NCI-H1930 (cell line): ENCODE measurements at regions not wholly inside any gene's neighbourhood (a gene's known extent, or its start where the extent isn't known, plus 50 kb on each side); places are given as distances from the start of the nearest gene placed in this dataset.

Experiments used
- DNase-seq, 2 experiments: peaks; one replicate each; lab custom pipeline; 2025; lab: John Stamatoyannopoulos, UW

DNA sequence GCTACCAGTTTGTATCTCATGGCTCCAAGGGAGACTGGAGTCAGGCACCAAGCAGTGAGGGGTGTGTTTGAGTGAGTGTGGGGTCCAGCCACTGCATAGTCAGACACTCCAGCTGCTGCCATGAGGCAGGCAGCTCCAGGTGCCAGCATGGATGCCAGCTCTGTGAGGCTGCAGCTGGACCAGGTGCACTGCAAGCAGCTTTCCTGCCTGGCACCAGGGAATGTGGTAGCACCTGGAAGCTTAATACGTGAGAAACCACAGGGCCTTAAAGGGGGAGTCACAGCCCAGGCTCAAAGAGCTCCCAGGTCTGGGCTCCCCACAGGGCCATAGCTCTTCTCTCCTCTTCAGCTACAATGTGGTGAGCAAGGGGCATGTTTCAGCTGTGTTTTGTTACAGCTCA lies 817.8 kb upstream of the LUZP2 start:
- no peak for DNase-seq

DNA sequence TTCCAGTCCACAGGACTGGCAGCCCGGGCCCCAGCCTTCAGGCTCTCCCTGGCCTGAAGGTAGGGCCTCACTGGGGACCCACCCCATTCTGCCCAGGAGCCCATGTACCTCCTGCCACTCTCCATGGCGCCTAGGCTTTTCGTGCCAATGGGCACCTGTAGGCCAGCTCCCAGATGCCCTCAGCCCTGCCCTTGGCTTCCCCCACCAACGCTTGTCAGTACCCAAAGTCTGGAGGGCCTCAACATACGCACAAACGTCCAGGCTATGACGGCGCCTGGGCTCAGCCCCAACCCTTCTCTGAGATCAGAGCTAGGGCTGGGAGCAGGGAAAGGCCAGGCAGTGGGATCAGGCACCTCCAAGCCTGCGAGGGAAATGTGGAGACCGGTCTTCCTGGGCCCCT lies 816.9 kb upstream of the LUZP2 start:
- no peak for DNase-seq

DNA sequence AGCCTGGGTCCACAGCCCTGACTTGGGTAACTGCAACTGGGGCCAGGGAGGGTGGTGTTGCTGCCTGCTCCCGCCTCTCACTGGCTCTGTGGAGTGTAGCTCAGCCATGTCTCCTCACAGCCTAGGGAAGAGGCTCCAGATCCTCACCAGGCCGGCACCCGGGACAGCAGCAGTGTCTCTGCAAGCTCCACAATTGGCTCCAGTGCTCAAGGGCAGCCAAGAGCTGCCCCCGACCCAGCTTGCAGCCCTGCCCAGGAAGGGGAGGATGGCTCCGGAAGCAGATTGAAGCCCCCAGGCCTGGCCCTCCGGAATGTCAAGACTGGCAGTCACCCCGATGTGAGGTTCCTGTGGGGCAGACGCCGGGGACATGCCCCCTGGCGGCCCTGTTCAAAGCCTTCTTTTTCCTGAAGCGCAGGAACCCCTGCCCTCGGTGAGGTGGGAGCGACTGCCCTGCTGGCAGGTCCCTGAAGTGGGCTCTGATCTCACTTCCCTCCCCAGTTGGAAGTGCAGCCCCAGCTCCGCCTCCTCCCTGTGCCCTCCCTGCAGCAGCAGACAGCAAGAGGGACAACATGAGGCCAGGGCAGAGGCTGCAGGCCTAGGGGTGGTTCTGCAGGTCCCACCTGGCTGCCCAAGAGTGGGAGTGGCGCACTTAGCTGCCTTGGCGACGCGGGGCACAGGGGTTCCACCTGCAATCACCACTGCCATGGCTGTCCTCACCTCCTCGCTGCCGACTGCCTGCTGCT lies 816.2 kb upstream of the LUZP2 start:
- DNase-seq: no peak

- no peak for DNase-seq
These were observed 812.2 kb upstream of the LUZP2 start for GRCh38 chr11:23684701-23685100.

GRCh38 chr11:23687991-23688390 lies 808.9 kb upstream of the LUZP2 start:
- DNase-seq: no peak

DNA sequence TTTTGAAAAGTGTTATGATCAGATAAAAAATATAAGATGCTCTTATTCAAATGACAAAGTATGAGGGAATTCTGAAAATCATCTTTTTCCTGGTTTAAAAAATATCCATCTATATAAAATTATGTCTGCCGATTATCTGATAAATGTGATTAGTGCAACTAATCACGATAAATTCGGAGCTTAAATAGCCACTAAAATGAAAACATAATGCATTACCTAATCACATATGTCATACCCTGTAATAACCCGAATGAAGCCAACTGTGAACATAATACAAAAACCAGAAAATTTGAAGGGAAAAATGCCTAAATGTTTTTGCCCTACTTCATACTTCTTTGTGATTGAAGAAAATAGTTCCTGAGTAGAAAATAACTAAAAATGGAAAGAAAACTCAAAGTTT lies 808.4 kb upstream of the LUZP2 start:
- DNase-seq: no peak

DNA sequence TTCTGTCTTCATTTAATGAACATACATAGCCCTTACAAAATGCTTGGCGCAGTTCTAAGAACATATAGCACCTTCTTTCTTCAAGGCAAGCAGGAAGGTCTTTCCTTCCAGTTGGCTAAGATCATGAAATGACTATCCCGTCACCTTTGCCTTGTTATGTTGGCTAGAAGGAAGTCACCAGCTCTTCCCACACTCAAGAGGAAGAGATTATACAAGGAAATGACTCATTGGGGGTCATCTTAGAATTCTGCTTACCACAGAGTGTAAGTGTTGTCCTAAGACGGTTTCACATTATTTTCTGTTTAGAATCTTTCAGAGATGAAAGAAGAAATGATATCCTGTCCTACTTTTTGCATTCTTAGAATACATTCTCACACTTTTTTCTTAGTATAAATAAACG lies 808.0 kb upstream of the LUZP2 start:
- DNase-seq: no peak

GRCh38 chr11:23696688-23697415 lies 800.0 kb upstream of the LUZP2 start:
- DNase-seq: no peak

GRCh38 chr11:23704183-23704582 lies 792.7 kb upstream of the LUZP2 start:
- DNase-seq: no peak

DNA sequence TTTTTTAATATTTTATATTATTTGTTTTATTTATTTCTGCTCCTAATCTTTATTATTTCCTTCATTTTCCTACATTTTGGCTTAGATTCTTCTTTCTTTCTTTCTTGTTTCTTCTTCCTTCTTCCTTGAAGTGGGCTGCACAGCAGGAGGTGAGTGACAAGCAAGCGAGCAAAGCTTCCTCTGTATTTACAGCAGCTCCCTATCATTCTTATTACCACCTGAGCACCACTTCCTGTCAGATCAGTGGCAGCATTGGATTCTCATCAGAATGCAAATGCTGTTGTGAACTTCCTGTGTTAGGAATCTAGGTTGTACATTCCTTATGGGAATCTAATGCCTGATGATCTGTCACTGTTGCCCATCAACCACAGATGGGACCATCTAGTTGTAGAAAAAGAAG lies 784.9 kb upstream of the LUZP2 start:
- DNase-seq: no peak

- no peak for DNase-seq
These were observed 777.8 kb upstream of the LUZP2 start for GRCh38 chr11:23719016-23719415.

DNA sequence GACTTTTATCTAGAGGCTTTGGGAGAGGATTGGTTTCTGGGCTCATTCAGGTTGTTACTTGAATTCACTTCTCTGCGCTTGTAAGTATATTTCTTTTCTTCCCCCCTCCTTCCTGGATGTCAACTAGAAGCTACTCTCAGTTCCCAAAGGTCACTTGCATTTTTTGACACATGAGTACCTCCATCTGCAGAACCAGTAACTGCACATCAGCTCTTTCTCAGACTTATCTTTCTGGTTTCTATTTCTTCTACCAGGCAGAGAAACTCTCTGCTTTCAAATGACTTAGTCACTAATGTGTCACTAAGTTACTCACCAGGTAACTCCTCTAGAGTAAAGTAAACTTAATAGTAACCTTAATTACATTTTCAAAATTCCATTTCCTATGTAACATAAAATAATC lies 773.0 kb upstream of the LUZP2 start:
- DNase-seq: no peak

DNA sequence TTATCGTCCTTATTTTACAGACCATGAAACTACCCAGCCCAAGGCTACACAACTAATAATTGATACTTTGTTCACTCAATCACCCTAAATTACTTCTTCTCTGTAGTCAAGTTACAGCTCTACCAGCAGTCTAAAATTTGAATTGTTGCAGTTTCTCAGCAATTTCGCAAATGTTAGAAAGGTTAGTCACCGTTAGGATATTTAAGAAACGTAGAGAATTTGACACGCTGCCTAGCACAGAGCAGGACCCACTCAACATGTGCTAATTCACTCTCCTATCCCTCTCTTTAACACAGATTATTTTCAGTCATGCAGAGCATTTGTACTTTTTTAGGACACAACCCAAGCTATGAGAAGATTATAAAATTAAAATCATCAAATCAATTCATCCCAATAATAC lies 771.1 kb upstream of the LUZP2 start:
- no peak for DNase-seq

- DNase-seq: no peak
These were observed 769.5 kb upstream of the LUZP2 start for GRCh38 chr11:23727387-23727786.

- DNase-seq: no peak
These were observed 769.1 kb upstream of the LUZP2 start for GRCh38 chr11:23727794-23728193.

DNA sequence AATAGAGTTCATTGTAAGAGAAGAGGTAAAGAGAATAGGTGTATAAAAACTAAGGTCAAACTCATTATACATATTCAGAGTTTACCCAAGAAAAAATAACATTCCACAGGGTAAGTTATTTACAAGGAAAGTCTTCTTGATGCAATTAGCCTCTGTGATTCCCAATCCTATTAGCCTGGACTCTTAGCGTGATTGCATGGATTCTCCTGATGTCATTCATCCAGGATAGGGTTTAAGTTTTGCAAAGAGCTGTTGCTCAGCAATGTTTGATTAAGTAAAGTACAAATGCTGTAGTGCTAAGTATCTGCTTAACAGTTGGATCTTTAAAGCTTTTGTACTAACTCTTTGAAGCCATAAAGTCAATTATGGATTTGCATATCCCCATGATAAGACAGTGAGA lies 767.8 kb upstream of the LUZP2 start:
- no peak for DNase-seq

- DNase-seq: no peak
These were observed 766.4 kb upstream of the LUZP2 start for GRCh38 chr11:23730307-23730998.

DNA sequence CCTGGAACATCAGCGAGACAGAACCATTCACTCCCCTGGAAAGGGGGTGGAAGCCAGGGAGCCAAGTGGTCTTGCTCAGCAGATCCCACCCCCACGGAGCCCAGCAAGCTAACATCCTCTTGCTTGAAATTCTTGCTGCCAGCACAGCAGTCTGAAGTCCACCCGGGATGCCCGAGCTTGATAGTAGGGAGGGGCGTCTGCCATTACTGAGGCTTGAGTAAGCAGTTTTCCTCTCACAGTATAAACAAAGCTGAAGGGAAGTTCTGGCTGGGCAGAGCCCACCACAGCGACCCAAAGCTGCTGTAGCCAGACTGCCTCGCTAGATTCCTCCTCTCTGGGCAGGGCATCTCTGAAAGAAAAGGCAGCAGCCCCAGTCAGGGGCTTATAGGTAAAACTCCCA lies 764.8 kb upstream of the LUZP2 start:
- no peak for DNase-seq

DNA sequence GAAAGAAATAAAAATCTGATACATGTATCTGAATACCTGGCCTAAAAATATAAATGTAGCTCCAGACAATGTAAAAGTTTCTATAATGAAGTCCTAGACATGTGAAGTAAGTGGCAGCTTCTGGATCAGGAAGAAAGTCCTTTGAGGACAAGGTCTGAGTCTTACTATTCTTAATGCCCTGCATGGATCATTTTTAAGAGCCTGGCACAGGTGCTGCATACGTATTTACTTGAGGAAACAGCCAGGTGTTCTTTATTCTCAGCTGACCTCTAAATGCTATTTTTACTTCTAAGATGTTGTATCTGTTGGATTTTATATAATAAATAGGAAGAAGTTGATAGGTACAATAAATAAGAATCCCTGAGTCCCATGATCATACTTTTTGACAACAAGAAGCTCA lies 750.0 kb upstream of the LUZP2 start:
- DNase-seq: no peak

GRCh38 chr11:23749762-23750430 lies 747.0 kb upstream of the LUZP2 start:
- no peak for DNase-seq

DNA sequence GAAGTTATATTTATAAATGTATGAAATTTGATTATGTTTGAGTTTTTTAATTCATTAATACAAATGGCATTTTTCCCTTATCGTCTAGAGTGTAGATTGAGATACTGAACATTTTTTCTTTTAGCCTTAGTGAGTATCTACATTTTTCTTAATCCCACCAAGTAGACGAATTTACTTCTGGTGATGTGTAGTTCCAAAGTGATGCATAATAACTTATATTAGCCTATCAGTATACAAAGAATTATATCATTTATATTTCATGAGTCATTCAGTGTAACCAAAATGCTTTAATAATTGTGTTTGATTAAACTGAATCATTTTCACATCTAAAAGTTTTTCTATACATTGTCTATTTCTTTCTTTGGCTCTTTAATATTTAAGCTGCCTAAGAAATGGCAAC lies 745.6 kb upstream of the LUZP2 start:
- no peak for DNase-seq

- no peak for DNase-seq
These were observed 741.8 kb upstream of the LUZP2 start for GRCh38 chr11:23755076-23755475.

- no peak for DNase-seq
These were observed 741.1 kb upstream of the LUZP2 start for GRCh38 chr11:23755769-23756168.
